DMS153 treated with DMSO at 0.1 percent for 48 hours (cell line): ENCODE measurements at regions not wholly inside any gene's neighbourhood (a gene's known extent, or its start where the extent isn't known, plus 50 kb on each side); places are given as distances from the start of the nearest gene placed in this dataset.
"Not testable (repeated sequence)": the region's sequence is repeated elsewhere in the genome, so short reads cannot be mapped to it uniquely, and the experiment has no call there.

Source experiments
- DNase-seq: peaks from one replicate; lab custom pipeline; 2025; ENCODE audit not compliant: unreplicated experiment; lab: John Stamatoyannopoulos, UW

GRCh38 chr2:109718139-109718538, 76.0 kb upstream of the RGPD5 start:
- DNase-seq, result no peak

DNA sequence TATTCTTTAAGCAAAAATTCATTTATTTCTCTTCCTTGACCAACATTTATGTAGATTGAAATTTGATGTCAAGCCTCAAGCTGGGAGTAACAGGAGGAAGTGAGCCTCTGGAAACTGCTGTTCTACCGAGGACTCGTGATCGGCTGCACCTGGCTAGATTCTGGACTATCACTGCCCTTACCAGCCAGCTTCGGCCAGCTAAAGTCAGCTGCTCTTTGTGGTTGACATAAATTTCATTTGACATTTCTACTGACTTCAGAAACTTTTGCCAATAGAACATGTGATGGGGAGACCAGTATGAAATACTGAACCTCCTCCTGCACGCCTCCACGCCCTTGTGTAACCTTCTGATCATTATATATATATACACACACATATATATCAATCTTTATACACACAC, 74.2 kb upstream of the RGPD5 start:
- no peak for DNase-seq

GRCh38 chr2:109720380-109721106, 73.6 kb upstream of the RGPD5 start:
- DNase-seq, result no peak

DNA sequence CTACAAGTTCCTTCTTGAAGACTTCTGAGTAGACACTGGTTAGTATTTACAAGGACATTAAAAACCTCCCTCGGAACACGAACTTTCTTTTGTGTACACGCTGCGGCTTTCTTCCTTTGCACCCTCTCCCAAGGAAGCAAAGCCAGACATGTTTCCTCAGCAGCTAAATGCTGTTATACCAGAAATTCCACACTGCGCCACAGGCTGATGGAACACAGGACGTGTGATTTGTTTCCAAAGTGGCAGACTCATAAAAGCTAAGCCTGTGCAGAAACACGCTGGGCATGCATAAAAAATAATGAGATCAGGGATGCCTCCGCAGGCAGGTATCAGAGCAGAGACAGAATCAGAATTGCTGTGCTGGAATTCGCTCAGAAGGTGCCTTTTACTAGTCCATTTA, 73.0 kb upstream of the RGPD5 start:
- no peak for DNase-seq

DNA sequence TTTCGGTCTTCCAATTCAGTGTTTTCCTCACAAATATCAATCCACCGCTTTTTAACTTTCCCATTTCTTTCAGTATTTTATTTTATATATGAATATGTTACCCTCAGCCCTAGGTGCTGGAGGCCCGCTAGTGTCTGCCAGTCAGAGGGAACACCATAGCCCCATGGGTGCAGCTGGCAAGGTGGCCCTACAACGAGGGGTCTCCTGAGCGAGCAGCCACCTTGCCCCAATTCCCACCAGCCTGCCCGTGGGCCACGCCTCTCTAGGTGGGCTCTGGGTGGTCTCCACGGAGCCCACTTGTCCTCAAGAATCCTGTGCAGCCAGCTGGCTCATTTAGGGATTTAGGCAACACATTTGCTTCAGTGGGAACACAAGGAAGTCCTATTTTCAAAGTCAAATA, 72.5 kb upstream of the RGPD5 start:
- no peak for DNase-seq

- no peak for DNase-seq
Measured at GRCh38 chr2:109722026-109722425, 72.1 kb upstream of the RGPD5 start.

DNA sequence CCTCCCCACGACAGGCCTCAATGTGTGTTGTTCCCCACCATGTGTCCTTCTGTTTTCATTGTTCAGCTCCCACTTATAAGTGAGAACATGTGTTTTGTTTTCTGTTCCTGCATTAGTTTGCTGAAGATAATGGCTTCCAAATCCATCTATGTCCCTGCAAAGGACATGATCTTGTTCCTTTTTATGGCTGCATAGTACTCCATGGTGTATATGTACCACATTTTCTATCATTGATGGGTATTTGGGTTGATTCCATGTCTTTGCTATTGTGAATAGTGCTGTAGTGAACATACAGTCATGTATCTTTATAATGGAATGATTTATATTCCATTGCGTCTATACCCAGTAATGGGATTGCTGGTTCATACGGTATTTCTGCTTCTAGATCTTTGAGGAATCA, 71.5 kb upstream of the RGPD5 start:
- DNase-seq, result not testable (repeated sequence)

- not testable (repeated sequence) for DNase-seq
Measured at GRCh38 chr2:109723153-109723552, 71.0 kb upstream of the RGPD5 start.

GRCh38 chr2:109724533-109725460, 69.3 kb upstream of the RGPD5 start:
- no peak for DNase-seq

- no peak for DNase-seq
Measured at GRCh38 chr2:109726379-109727270, 67.5 kb upstream of the RGPD5 start.

DNA sequence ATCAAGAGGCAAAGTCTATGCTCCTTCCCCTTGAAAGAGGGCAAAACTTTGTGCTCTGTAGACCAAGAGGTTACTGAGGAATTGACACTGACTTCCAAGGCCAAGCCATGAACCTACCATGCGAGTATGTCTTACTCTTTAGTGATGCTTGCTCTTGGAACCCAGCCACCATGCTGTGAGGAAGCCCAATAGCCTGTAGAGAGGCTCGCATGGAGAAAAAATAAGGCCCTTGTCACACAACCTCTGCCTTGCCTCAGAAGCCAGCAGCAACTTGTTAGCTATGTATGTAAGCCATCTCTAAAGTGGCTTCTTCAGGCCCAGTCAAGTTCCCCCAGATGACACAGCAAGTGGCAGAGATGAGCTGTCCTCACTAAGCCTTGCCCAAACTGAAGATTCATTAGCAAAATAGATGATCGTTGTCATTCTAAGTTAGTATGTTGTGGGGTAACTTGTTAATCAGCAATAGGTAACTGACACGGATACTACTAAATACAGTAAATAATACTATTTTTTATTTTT, 66.1 kb upstream of the RGPD5 start:
- no peak for DNase-seq

- not testable (repeated sequence) for DNase-seq
Measured at GRCh38 chr2:109733746-109734145, 60.4 kb upstream of the RGPD5 start.

DNA sequence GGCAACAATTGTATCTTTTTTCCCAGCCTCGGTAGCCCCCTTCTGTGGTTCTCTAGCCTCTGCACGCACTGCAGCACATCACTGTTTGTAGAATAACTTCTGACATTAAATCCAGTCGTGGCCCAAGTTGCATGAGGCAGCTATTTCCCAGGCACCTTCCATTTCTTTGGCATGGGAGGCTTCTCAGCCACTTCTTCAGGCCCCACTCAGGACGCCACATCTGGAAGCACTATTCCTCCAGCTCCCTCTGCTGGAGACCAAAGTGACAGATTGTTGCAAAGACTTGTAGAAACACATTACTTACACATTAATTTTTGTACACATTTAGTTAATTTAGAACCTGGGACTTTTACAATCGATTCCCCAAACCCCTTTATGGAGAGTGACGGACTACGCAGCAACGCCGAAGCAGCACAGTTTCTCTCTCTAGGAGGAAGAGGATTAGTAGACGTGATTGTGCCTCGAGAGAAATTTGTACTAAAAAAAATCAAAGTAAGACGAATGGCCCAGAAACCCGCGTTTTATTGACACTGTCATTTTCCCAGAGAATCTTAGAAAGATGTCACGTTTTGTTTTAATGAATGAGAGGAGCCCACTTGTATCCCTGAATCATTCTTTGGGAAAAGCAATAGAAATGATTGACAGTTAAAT, 57.8 kb upstream of the RGPD5 start:
- DNase-seq, result peak; percentile 6
